HepG2 (cell line): ENCODE measurements at regions not wholly inside any gene's neighbourhood (a gene's known extent, or its start where the extent isn't known, plus 50 kb on each side); places are given as distances from the start of the nearest gene placed in this dataset.

Experiments
- DZIP1 ChIP-seq: sonication (generic); formaldehyde crosslinking; IDR thresholded peaks from 2 replicates; pipeline ENCODE4 v1.5.0; 2020; ENCODE audit warnings: mild to moderate bottlenecking, missing genetic modification reagents
- FOXO1 ChIP-seq: sonication (generic); formaldehyde crosslinking; IDR thresholded peaks from 2 replicates; pipeline ENCODE4 v1.4.0; 2020; ENCODE audit warnings: missing genetic modification reagents
- GABPA ChIP-seq, 2 experiments: IDR thresholded peaks; 2 replicates each; pipeline ENCODE4 v1.6.1; 2011 to 2016; ENCODE audit warnings: low read depth in 2 of 2, low read length in 1 of 2, missing biosample characterization in 1 of 2, missing genetic modification characterization in 1 of 2
- MED13 ChIP-seq: sonication (generic); formaldehyde crosslinking; IDR thresholded peaks from 2 replicates; pipeline ENCODE4 v1.5.0; 2020; ENCODE audit warnings: missing genetic modification reagents
- MLLT10 ChIP-seq: sonication (generic); formaldehyde crosslinking; IDR thresholded peaks from 2 replicates; pipeline ENCODE4 v1.4.0; 2020; ENCODE audit warnings: missing genetic modification reagents
- STAT5B ChIP-seq: sonication (generic); formaldehyde crosslinking; IDR thresholded peaks from 2 replicates; pipeline ENCODE4 v1.4.0; 2020; ENCODE audit warnings: missing genetic modification reagents
- THAP8 ChIP-seq: sonication (generic); formaldehyde crosslinking; IDR thresholded peaks from 2 replicates; pipeline ENCODE4 v1.5.1; 2020; ENCODE audit warnings: missing genetic modification reagents, mild to moderate bottlenecking, borderline replicate concordance
- ZNF275 ChIP-seq: sonication (generic); formaldehyde crosslinking; IDR thresholded peaks from 2 replicates; pipeline ENCODE4 v1.8.0; 2022; ENCODE audit warnings: missing genetic modification reagents, mild to moderate bottlenecking, inconsistent platforms, borderline replicate concordance
- ZNF317 ChIP-seq: sonication (generic); formaldehyde crosslinking; IDR thresholded peaks from 2 replicates; pipeline ENCODE4 v1.5.0; 2020; ENCODE audit warnings: mild to moderate bottlenecking, missing genetic modification reagents
- ZNF597 ChIP-seq: sonication (generic); formaldehyde crosslinking; IDR thresholded peaks from 2 replicates; pipeline ENCODE4 v1.5.0; 2020; ENCODE audit warnings: missing genetic modification reagents
- ZNF598 ChIP-seq: sonication (generic); formaldehyde crosslinking; IDR thresholded peaks from 2 replicates; pipeline ENCODE4 v1.5.1; 2020; ENCODE audit warnings: mild to moderate bottlenecking, missing genetic modification reagents, borderline replicate concordance
- ZNF616 ChIP-seq: sonication (generic); formaldehyde crosslinking; IDR thresholded peaks from 2 replicates; pipeline ENCODE4 v1.5.0; 2020; ENCODE audit warnings: low read depth, mild to moderate bottlenecking, missing genetic modification reagents
- ZNF782 ChIP-seq: sonication (generic); formaldehyde crosslinking; IDR thresholded peaks from 2 replicates; pipeline ENCODE4 v1.4.0; 2020; ENCODE audit warnings: missing genetic modification reagents, mild to moderate bottlenecking, borderline replicate concordance

GRCh38 chr3:55246033-55246432 lies 241.1 kb downstream of the WNT5A start (continued):
- no peak for TF ChIP-seq ZNF275 (CRISPR knock-in tag)
- no peak for TF ChIP-seq GABPA (IDR thresholded peaks at IDR 0.05; ENCODE audit: low read depth, low read length)
- no peak for TF ChIP-seq GABPA (CRISPR knock-in tag; IDR thresholded peaks at IDR 0.05; ENCODE audit: low read depth)
- TF ChIP-seq MLLT10, result no peak
- no peak for TF ChIP-seq ZNF598 (CRISPR knock-in tag)
- TF ChIP-seq STAT5B (CRISPR knock-in tag), result no peak
- no peak for TF ChIP-seq FOXO1 (CRISPR knock-in tag)
- no peak for TF ChIP-seq THAP8 (CRISPR knock-in tag)
- no peak for TF ChIP-seq ZNF782 (CRISPR knock-in tag)
- TF ChIP-seq ZNF317 (CRISPR knock-in tag), result no peak
- TF ChIP-seq DZIP1, result no peak
- TF ChIP-seq ZNF616, result no peak
- no peak for TF ChIP-seq MED13
- no peak for TF ChIP-seq ZNF597 (CRISPR knock-in tag)
- TF ChIP-seq, all 625 proteins: peak for 0
